ENCODE measurements at regions not wholly inside any gene's neighbourhood (a gene's known extent, or its start where the extent isn't known, plus 50 kb on each side); places are given as distances from the start of the nearest gene placed in this dataset.
"Not testable (repeated sequence)": the region's sequence is repeated elsewhere in the genome, so short reads cannot be mapped to it uniquely, and the experiment has no call there.

DNA sequence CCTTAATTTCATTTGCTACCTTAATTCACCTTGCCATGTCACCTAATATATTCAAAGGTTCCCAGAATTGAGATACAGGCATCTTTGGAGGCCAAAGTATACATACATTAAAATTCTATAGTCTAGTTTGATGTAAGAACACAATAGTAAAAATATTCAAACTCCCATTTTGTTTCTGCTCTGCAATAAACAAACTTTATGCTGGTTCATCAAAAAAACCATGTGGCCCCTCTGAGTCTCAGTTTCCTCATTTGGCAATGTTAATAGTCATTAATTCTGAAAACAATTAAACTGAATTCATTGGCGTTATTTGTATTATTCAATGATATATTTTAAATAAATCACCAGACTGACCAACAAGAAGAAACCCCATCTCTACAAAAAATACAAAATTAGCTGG, 639.4 kb upstream of the INTU start:
- Histone ChIP-seq H3K9me3 (ENCODE audit: control insufficient read depth, low read length) (no peaks in the 10 kb centered on the region), H3K36me3 (ENCODE audit: control insufficient read depth, insufficient read depth, low read length, severe bottlenecking) (no peaks in the 10 kb centered on the region), H3K9ac (ENCODE audit: low read length) (no peak overlapping the region), H3K4me1 (ENCODE audit: control insufficient read depth, insufficient read depth, low read length) (no peaks in the 10 kb centered on the region), H3K4me3 (ENCODE audit: low read length) (no peak overlapping the region), H3K27me3 (replicated peaks; ENCODE audit: control insufficient read depth, insufficient read depth, low read length) (no peaks in the 10 kb centered on the region)
- DNase-seq (ENCODE audit: low read depth) = no peak

- no peaks in the 10 kb centered on the region for H3K4me1 ChIP-seq (ENCODE audit: control insufficient read depth, insufficient read depth, low read length)
- no peaks in the 10 kb centered on the region for H3K36me3 ChIP-seq (ENCODE audit: control insufficient read depth, insufficient read depth, low read length, severe bottlenecking)
- no peak overlapping the region for H3K9ac ChIP-seq (ENCODE audit: low read length)
- no peak overlapping the region for H3K4me3 ChIP-seq (ENCODE audit: low read length)
- H3K27me3 ChIP-seq (replicated peaks; ENCODE audit: control insufficient read depth, insufficient read depth, low read length) = no peaks in the 10 kb centered on the region
- DNase-seq (ENCODE audit: low read depth) = no peak
- no peaks in the 10 kb centered on the region for H3K9me3 ChIP-seq (ENCODE audit: control insufficient read depth, low read length)
Observed at GRCh38 chr4:126995235-126995634, 637.5 kb upstream of the INTU start.

DNA sequence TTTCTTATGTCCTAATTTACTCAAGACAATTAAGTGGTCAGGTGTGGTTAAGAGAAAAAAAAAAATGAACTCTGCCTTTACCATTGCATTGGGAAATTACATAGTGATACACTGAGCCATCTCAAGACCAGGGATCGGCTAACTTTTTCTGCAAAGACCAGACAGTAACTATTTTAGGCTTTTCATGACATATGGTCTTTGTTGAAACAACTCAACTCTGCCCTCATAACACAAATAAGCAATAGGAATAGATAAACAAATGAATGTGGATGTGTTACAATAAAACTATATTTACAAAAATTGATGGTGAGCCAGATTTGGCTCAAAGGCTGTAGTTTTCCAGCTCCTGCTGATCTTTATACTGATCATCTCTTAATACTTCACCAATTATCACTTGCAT, 632.6 kb upstream of the INTU start:
- Histone ChIP-seq H3K4me3 (ENCODE audit: low read length) (no peak overlapping the region), H3K27me3 (replicated peaks; ENCODE audit: control insufficient read depth, insufficient read depth, low read length) (no peaks in the 10 kb centered on the region), H3K4me1 (ENCODE audit: control insufficient read depth, insufficient read depth, low read length) (no peaks in the 10 kb centered on the region), H3K9me3 (ENCODE audit: control insufficient read depth, low read length) (no peaks in the 10 kb centered on the region), H3K36me3 (ENCODE audit: control insufficient read depth, insufficient read depth, low read length, severe bottlenecking) (no peaks in the 10 kb centered on the region), H3K9ac (ENCODE audit: low read length) (no peak overlapping the region)
- peak; percentile 49 for DNase-seq (ENCODE audit: low read depth)

GRCh38 chr4:127000846-127001245, 631.9 kb upstream of the INTU start:
- no peaks in the 10 kb centered on the region for H3K4me1 ChIP-seq (ENCODE audit: control insufficient read depth, insufficient read depth, low read length)
- no peak for DNase-seq (ENCODE audit: low read depth)
- no peak overlapping the region for H3K9ac ChIP-seq (ENCODE audit: low read length)
- no peaks in the 10 kb centered on the region for H3K9me3 ChIP-seq (ENCODE audit: control insufficient read depth, low read length)
- H3K27me3 ChIP-seq (replicated peaks; ENCODE audit: control insufficient read depth, insufficient read depth, low read length) = no peaks in the 10 kb centered on the region
- H3K4me3 ChIP-seq (ENCODE audit: low read length) = no peak overlapping the region
- no peaks in the 10 kb centered on the region for H3K36me3 ChIP-seq (ENCODE audit: control insufficient read depth, insufficient read depth, low read length, severe bottlenecking)

DNA sequence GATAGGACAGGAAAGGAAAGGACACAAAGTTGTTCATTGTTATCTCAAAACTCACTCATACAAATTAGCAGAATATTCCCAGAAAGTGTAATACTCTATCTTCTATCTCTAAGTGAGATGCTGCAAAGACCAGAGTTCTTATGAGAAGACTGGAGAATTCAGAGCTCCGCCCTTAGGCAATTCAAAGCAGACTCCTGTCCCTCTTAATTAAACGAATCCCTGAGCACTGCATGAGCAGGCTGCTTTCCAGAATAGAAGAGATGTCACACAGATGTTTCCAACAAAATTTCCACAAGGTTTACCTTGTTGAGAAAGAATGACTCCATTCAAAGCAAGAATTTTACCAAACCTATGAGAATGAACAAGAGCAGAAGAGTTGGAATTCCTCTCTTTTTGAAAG, 630.8 kb upstream of the INTU start:
- no peak overlapping the region for H3K9ac ChIP-seq (ENCODE audit: low read length)
- DNase-seq (ENCODE audit: low read depth) = no peak
- no peaks in the 10 kb centered on the region for H3K27me3 ChIP-seq (replicated peaks; ENCODE audit: control insufficient read depth, insufficient read depth, low read length)
- H3K4me1 ChIP-seq (ENCODE audit: control insufficient read depth, insufficient read depth, low read length) = no peaks in the 10 kb centered on the region
- no peaks in the 10 kb centered on the region for H3K36me3 ChIP-seq (ENCODE audit: control insufficient read depth, insufficient read depth, low read length, severe bottlenecking)
- no peaks in the 10 kb centered on the region for H3K9me3 ChIP-seq (ENCODE audit: control insufficient read depth, low read length)
- H3K4me3 ChIP-seq (ENCODE audit: low read length) = no peak overlapping the region

GRCh38 chr4:127006446-127006877, 626.3 kb upstream of the INTU start:
- DNase-seq (ENCODE audit: low read depth) = peak; percentile 45
- H3K4me1 ChIP-seq (ENCODE audit: control insufficient read depth, insufficient read depth, low read length) = no peaks in the 10 kb centered on the region
- H3K36me3 ChIP-seq (ENCODE audit: control insufficient read depth, insufficient read depth, low read length, severe bottlenecking) = no peaks in the 10 kb centered on the region
- H3K4me3 ChIP-seq (ENCODE audit: low read length) = no peak overlapping the region
- H3K27me3 ChIP-seq (replicated peaks; ENCODE audit: control insufficient read depth, insufficient read depth, low read length) = no peaks in the 10 kb centered on the region
- H3K9me3 ChIP-seq (ENCODE audit: control insufficient read depth, low read length) = no peaks in the 10 kb centered on the region
- no peak overlapping the region for H3K9ac ChIP-seq (ENCODE audit: low read length)

DNA sequence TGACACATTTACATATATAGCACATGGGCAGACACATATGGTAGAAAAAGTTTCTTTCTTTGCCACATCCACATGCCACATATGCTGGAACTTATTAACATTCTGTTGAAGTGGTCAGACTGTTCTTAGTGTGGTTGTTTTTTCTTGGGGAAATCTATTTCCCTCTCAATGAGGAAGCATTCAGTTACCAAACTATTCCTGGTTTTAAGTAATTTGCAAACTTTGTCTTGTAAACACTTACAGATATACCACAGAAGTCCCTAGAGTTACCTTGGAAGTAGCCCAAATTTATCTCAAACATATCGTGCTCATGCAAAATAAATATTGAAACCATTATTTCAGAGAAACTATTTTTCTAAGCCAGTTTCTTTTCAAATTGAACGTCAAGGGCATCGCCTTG, 625.5 kb upstream of the INTU start:
- Histone ChIP-seq H3K4me1 (ENCODE audit: control insufficient read depth, insufficient read depth, low read length) (peaks cover 4% of the 10 kb centered on the region), H3K27me3 (replicated peaks; ENCODE audit: control insufficient read depth, insufficient read depth, low read length) (no peaks in the 10 kb centered on the region), H3K9me3 (ENCODE audit: control insufficient read depth, low read length) (no peaks in the 10 kb centered on the region), H3K9ac (ENCODE audit: low read length) (no peak overlapping the region), H3K36me3 (ENCODE audit: control insufficient read depth, insufficient read depth, low read length, severe bottlenecking) (no peaks in the 10 kb centered on the region), H3K4me3 (ENCODE audit: low read length) (no peak overlapping the region)
- DNase-seq (ENCODE audit: low read depth) = peak; percentile 10

GRCh38 chr4:127012549-127012948, 620.2 kb upstream of the INTU start:
- no peak for DNase-seq (ENCODE audit: low read depth)
- Histone ChIP-seq H3K27me3 (replicated peaks; ENCODE audit: control insufficient read depth, insufficient read depth, low read length) (no peaks in the 10 kb centered on the region), H3K9ac (ENCODE audit: low read length) (no peak overlapping the region), H3K9me3 (ENCODE audit: control insufficient read depth, low read length) (no peaks in the 10 kb centered on the region), H3K4me3 (ENCODE audit: low read length) (no peak overlapping the region), H3K4me1 (ENCODE audit: control insufficient read depth, insufficient read depth, low read length) (peaks cover 5% of the 10 kb centered on the region), H3K36me3 (ENCODE audit: control insufficient read depth, insufficient read depth, low read length, severe bottlenecking) (no peaks in the 10 kb centered on the region)

- no peaks in the 10 kb centered on the region for H3K36me3 ChIP-seq (ENCODE audit: control insufficient read depth, insufficient read depth, low read length, severe bottlenecking)
- no peaks in the 10 kb centered on the region for H3K9me3 ChIP-seq (ENCODE audit: control insufficient read depth, low read length)
- no peak overlapping the region for H3K9ac ChIP-seq (ENCODE audit: low read length)
- no peak overlapping the region for H3K4me3 ChIP-seq (ENCODE audit: low read length)
- no peaks in the 10 kb centered on the region for H3K27me3 ChIP-seq (replicated peaks; ENCODE audit: control insufficient read depth, insufficient read depth, low read length)
- H3K4me1 ChIP-seq (ENCODE audit: control insufficient read depth, insufficient read depth, low read length) = peaks cover 5% of the 10 kb centered on the region
- DNase-seq (ENCODE audit: low read depth) = no peak
Observed at GRCh38 chr4:127015667-127016117, 617.1 kb upstream of the INTU start.

DNA sequence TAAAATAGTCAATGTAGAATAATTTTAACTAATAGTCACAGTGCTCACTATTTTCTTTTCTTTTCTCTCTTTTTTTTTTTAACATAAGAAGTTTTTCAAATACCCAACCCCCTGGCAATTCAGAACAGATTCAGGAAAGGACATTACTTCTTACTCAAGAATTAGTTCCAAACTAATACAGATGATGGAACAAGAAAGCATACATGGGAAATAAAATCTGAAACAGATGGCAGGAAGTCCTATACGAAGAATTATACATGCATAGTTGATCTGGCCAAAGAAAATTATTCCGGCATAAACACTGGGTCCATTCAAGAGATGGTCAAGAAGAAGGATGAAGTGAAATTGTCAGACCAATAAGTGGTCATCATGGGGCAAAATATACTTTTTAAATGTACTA, 614.4 kb upstream of the INTU start:
- Histone ChIP-seq H3K4me3 (ENCODE audit: low read length) (no peak overlapping the region), H3K9me3 (ENCODE audit: control insufficient read depth, low read length) (no peaks in the 10 kb centered on the region), H3K27me3 (replicated peaks; ENCODE audit: control insufficient read depth, insufficient read depth, low read length) (no peaks in the 10 kb centered on the region), H3K36me3 (ENCODE audit: control insufficient read depth, insufficient read depth, low read length, severe bottlenecking) (no peaks in the 10 kb centered on the region), H3K9ac (ENCODE audit: low read length) (no peak overlapping the region), H3K4me1 (ENCODE audit: control insufficient read depth, insufficient read depth, low read length) (no peaks in the 10 kb centered on the region)
- DNase-seq (ENCODE audit: low read depth) = peak; percentile 11

DNA sequence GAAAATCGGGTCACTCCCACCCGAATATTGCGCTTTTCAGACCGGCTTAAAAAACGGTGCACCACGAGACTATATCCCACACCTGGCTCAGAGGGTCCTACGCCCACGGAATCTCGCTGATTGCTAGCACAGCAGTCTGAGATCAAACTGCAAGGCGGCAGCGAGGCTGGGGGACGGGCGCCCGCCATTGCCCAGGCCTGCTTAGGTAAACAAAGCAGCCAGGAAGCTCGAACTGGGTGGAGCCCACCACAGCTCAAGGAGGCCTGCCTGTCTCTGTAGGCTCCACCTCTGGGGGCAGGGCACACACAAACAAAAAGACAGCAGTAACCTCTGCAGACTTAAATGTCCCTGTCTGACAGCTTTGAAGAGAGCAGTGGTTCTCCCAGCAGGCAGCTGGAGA, 611.9 kb upstream of the INTU start:
- not testable (repeated sequence) for H3K9me3 ChIP-seq (ENCODE audit: control insufficient read depth, low read length); H3K4me3 ChIP-seq (ENCODE audit: low read length); H3K36me3 ChIP-seq (ENCODE audit: control insufficient read depth, insufficient read depth, low read length, severe bottlenecking); H3K9ac ChIP-seq (ENCODE audit: low read length); H3K27me3 ChIP-seq (replicated peaks; ENCODE audit: control insufficient read depth, insufficient read depth, low read length); DNase-seq (ENCODE audit: low read depth); H3K4me1 ChIP-seq (ENCODE audit: control insufficient read depth, insufficient read depth, low read length)

DNA sequence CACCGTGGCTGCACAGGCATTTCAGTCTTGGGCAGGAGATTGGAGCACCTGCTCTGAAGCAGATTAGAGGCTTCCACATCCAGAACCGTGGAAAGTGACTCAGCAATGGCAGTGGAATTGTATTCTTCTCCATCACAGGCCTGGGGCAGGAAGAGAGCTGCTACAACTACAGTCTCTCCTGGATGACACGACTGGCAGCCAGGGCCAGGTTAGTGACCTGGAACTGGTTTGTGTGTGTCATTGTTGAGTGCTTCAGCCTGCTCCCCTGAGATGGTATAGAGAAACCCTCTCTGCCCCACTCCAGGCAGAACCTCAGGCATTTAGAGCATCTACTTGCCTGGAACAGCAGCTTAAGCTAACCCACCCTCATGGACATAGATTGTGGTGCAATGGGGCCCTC, 596.5 kb upstream of the INTU start:
- DNase-seq (ENCODE audit: low read depth) = no peak
- no peaks in the 10 kb centered on the region for H3K4me1 ChIP-seq (ENCODE audit: control insufficient read depth, insufficient read depth, low read length)

More for the DNA sequence above, 596.5 kb upstream of the INTU start:
- no peaks in the 10 kb centered on the region for H3K36me3 ChIP-seq (ENCODE audit: control insufficient read depth, insufficient read depth, low read length, severe bottlenecking)
- H3K9ac ChIP-seq (ENCODE audit: low read length) = no peak overlapping the region
- no peak overlapping the region for H3K4me3 ChIP-seq (ENCODE audit: low read length)
- H3K9me3 ChIP-seq (ENCODE audit: control insufficient read depth, low read length) = no peaks in the 10 kb centered on the region
- no peaks in the 10 kb centered on the region for H3K27me3 ChIP-seq (replicated peaks; ENCODE audit: control insufficient read depth, insufficient read depth, low read length)

All from adipocyte (in vitro differentiated cells).